SK-N-SH treated with all-trans-retinoic acid at 6 μM for 48 hours (cell line): ENCODE measurements at regions not wholly inside any gene's neighbourhood (a gene's known extent, or its start where the extent isn't known, plus 50 kb on each side); places are given as distances from the start of the nearest gene placed in this dataset.

Experiments used
- ATAC-seq: fragments of 200-7000 bp; cut with Tn5 transposase; 3 replicates; pipeline ENCODE4 v1.9.1; 2020; ENCODE audit warnings: mild to moderate bottlenecking, moderate library complexity
- ARNTL ChIP-seq: fragments of 450-650 bp; formaldehyde crosslinking; IDR thresholded peaks from 2 replicates; pipeline ENCODE4 v1.5.0; 2020; ENCODE audit warnings: low read depth, mild to moderate bottlenecking, moderate library complexity, borderline replicate concordance
- BACH2 ChIP-seq: fragments of 250-450 bp; sonication (Bioruptor Pico); IDR thresholded peaks from 2 replicates; pipeline ENCODE4 v1.9.0; 2021; ENCODE audit warnings: mild to moderate bottlenecking, borderline replicate concordance
- CSDC2 ChIP-seq: fragments of 250-450 bp; sonication (Bioruptor Pico); IDR thresholded peaks from 2 replicates; pipeline ENCODE4 v1.5.0; 2020; ENCODE audit warnings: mild to moderate bottlenecking, moderate library complexity
- ESRRG ChIP-seq: fragments of 250-450 bp; sonication (Bioruptor Pico); IDR thresholded peaks from 2 replicates; pipeline ENCODE4 v1.6.1; 2021; ENCODE audit warnings: mild to moderate bottlenecking
- GLIS3 ChIP-seq: fragments of 250-450 bp; sonication (Bioruptor Pico); IDR thresholded peaks from 2 replicates; pipeline ENCODE4 v1.5.0; 2020; ENCODE audit warnings: mild to moderate bottlenecking, moderate library complexity
- ISL1 ChIP-seq: fragments of 250-450 bp; sonication (Bioruptor Pico); IDR thresholded peaks from 2 replicates; pipeline ENCODE4 v2.1.2; 2022; ENCODE audit warnings: mild to moderate bottlenecking, moderate library complexity
- OSR1 ChIP-seq: fragments of 250-450 bp; sonication (Bioruptor Pico); IDR thresholded peaks from 2 replicates; pipeline ENCODE4 v1.8.0; 2022; ENCODE audit warnings: moderate library complexity, mild to moderate bottlenecking, inconsistent platforms
- PPARA ChIP-seq: fragments of 250-450 bp; sonication (Bioruptor Pico); IDR thresholded peaks from 2 replicates; pipeline ENCODE4 v1.5.0; 2020; ENCODE audit warnings: mild to moderate bottlenecking, borderline replicate concordance
- RARB ChIP-seq: fragments of 250-450 bp; sonication (Bioruptor Pico); IDR thresholded peaks from 2 replicates; pipeline ENCODE4 v1.8.0; 2021; ENCODE audit warnings: mild to moderate bottlenecking, moderate library complexity
- SNAI2 ChIP-seq: fragments of 250-450 bp; sonication (Bioruptor Pico); IDR thresholded peaks from 2 replicates; pipeline ENCODE4 v1.5.0; 2020; ENCODE audit warnings: mild to moderate bottlenecking, moderate library complexity
- TCF4 ChIP-seq: fragments of 250-450 bp; sonication (Bioruptor Pico); IDR thresholded peaks from 2 replicates; pipeline ENCODE4 v1.8.0; 2021; ENCODE audit warnings: mild to moderate bottlenecking, moderate library complexity, borderline replicate concordance
- TOX ChIP-seq: fragments of 250-450 bp; sonication (Bioruptor Pico); IDR thresholded peaks from 2 replicates; pipeline ENCODE4 v1.8.0; 2021; ENCODE audit warnings: mild to moderate bottlenecking, moderate library complexity, borderline replicate concordance
- ZC3H10 ChIP-seq: fragments of 250-450 bp; sonication (Bioruptor Pico); IDR thresholded peaks from 2 replicates; pipeline ENCODE4 v1.5.1; 2021; ENCODE audit warnings: mild to moderate bottlenecking, moderate library complexity
- ZFP3 ChIP-seq: fragments of 250-450 bp; sonication (Bioruptor Pico); IDR thresholded peaks from 2 replicates; pipeline ENCODE4 v1.5.0; 2020; ENCODE audit warnings: mild to moderate bottlenecking, moderate library complexity
- ZFP30 ChIP-seq: fragments of 450-650 bp; formaldehyde crosslinking; IDR thresholded peaks from 2 replicates; pipeline ENCODE4 v1.5.0; 2022; ENCODE audit warnings: mild to moderate bottlenecking, moderate library complexity
- ZNF565 ChIP-seq: fragments of 450-650 bp; formaldehyde crosslinking; conservative IDR thresholded peaks from 2 replicates; pipeline ENCODE4 v1.5.0; 2020; ENCODE audit warnings: low read depth, mild to moderate bottlenecking, moderate library complexity
- ZNF8 ChIP-seq: fragments of 450-650 bp; formaldehyde crosslinking; IDR thresholded peaks from 2 replicates; pipeline ENCODE4 v1.5.0; 2020; ENCODE audit warnings: mild to moderate bottlenecking, moderate library complexity
- TF ChIP-seq, protein P1 (sequence below): fragments of 250-450 bp; sonication (Bioruptor Pico); IDR thresholded peaks from 2 replicates; pipeline ENCODE4 v1.8.0; 2021; ENCODE audit warnings: low read depth, mild to moderate bottlenecking, moderate library complexity, borderline replicate concordance
- TF ChIP-seq, protein P2 (sequence below): fragments of 250-450 bp; sonication (Bioruptor Pico); IDR thresholded peaks from 2 replicates; pipeline ENCODE4 v1.5.1; 2021; ENCODE audit warnings: mild to moderate bottlenecking, moderate library complexity
- TF ChIP-seq, protein P3 (sequence below): fragments of 250-450 bp; sonication (Bioruptor Pico); IDR thresholded peaks from 2 replicates; pipeline ENCODE4 v1.8.0; 2020; ENCODE audit warnings: mild to moderate bottlenecking, moderate library complexity, borderline replicate concordance
- TF ChIP-seq, protein P4 (sequence below): fragments of 250-450 bp; sonication (Bioruptor Pico); IDR thresholded peaks from 2 replicates; pipeline ENCODE4 v1.5.1; 2020; ENCODE audit warnings: low read depth, mild to moderate bottlenecking, moderate library complexity
- TF ChIP-seq, protein P5 (sequence below): fragments of 250-450 bp; sonication (Bioruptor Pico); IDR thresholded peaks from 2 replicates; pipeline ENCODE4 v1.5.0; 2020; ENCODE audit warnings: mild to moderate bottlenecking, moderate library complexity

DNA sequence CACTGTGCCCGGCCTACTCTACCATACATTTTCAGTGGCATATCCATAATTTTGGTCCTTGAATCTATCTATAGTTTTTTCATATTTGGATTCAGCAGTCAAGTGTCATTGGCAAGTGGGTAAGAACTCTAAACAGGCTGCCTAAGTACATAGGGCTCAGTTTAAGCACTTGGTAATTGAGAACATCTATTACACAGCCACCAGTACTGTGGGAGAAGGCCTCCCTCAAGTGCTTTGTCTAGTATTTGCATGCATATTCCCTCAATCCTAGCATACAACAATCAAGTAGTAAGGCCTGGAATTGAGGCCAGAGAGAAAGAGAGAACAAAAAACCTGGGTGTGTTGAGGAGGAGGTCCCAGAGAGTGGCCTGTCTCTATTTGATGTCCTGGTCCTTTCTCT is 325.2 kb downstream of the USP25 start (continued):
- TF ChIP-seq, protein P1, sequence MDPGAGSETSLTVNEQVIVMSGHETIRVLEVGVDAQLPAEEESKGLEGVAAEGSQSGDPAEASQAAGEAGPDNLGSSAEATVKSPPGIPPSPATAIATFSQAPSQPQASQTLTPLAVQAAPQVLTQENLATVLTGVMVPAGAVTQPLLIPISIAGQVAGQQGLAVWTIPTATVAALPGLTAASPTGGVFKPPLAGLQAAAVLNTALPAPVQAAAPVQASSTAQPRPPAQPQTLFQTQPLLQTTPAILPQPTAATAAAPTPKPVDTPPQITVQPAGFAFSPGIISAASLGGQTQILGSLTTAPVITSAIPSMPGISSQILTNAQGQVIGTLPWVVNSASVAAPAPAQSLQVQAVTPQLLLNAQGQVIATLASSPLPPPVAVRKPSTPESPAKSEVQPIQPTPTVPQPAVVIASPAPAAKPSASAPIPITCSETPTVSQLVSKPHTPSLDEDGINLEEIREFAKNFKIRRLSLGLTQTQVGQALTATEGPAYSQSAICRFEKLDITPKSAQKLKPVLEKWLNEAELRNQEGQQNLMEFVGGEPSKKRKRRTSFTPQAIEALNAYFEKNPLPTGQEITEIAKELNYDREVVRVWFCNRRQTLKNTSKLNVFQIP (CRISPR knock-in tag) = no peak
- TF ChIP-seq ZFP3 (CRISPR knock-in tag) (no peak), ESRRG (CRISPR knock-in tag) (no peak), RARB (CRISPR knock-in tag) (no peak), CSDC2 (CRISPR knock-in tag) (no peak)

DNA sequence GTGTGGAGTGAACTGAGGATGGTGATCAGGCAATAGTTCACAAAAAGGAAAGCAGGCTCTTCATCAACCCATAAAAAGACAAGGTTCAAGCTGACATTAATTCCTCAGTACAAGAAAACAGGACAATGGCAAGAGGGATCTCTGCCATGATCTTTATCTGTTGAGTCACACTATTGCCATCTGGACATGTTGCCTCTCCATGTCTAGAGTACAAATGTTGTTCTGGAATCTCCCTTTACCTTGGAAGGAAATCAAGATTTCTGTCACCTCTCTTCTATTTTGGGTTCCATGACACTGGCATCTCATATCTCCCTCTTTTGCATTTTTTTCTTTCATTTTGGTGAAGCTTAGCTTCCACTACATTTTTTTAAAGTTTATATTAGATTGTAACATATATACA is 329.1 kb downstream of the USP25 start:
- ATAC-seq = no peak
- TF ChIP-seq ARNTL (CRISPR knock-in tag) (no peak), ESRRG (CRISPR knock-in tag) (no peak), ZC3H10 (CRISPR knock-in tag) (no peak)
- TF ChIP-seq, protein P2, sequence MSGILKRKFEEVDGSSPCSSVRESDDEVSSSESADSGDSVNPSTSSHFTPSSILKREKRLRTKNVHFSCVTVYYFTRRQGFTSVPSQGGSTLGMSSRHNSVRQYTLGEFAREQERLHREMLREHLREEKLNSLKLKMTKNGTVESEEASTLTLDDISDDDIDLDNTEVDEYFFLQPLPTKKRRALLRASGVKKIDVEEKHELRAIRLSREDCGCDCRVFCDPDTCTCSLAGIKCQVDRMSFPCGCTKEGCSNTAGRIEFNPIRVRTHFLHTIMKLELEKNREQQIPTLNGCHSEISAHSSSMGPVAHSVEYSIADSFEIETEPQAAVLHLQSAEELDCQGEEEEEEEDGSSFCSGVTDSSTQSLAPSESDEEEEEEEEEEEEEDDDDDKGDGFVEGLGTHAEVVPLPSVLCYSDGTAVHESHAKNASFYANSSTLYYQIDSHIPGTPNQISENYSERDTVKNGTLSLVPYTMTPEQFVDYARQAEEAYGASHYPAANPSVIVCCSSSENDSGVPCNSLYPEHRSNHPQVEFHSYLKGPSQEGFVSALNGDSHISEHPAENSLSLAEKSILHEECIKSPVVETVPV (CRISPR knock-in tag) = no peak
- TF ChIP-seq, protein P3, sequence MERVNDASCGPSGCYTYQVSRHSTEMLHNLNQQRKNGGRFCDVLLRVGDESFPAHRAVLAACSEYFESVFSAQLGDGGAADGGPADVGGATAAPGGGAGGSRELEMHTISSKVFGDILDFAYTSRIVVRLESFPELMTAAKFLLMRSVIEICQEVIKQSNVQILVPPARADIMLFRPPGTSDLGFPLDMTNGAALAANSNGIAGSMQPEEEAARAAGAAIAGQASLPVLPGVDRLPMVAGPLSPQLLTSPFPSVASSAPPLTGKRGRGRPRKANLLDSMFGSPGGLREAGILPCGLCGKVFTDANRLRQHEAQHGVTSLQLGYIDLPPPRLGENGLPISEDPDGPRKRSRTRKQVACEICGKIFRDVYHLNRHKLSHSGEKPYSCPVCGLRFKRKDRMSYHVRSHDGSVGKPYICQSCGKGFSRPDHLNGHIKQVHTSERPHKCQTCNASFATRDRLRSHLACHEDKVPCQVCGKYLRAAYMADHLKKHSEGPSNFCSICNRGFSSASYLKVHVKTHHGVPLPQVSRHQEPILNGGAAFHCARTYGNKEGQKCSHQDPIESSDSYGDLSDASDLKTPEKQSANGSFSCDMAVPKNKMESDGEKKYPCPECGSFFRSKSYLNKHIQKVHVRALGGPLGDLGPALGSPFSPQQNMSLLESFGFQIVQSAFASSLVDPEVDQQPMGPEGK (CRISPR knock-in tag) = no peak
- TF ChIP-seq, all 23 proteins: peak for 0

DNA sequence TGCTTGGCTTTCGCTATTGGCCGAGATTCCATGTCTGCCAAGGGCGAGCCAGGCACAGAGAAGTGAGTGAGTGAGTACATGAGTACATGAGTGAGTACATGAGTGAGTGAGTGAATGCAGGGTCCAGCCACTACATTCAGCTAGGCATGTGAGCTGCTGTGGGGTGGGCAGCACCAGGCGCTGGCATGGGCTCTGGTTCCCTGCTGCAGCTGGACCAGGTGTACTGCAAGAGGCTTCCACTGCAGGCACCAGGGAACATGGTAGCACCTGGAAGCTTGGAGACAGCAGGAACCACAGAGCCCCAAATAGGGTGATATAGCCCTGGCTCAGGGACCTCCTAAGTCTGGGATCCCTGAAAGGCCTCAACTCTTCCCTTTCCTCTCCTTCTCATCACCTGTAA is 330.2 kb downstream of the USP25 start:
- no peak for TF ChIP-seq ARNTL (CRISPR knock-in tag)
- TF ChIP-seq, protein P1 (CRISPR knock-in tag) = no peak
- TF ChIP-seq PPARA = no peak
- TF ChIP-seq SNAI2 (CRISPR knock-in tag) = no peak
- TF ChIP-seq, protein P4, sequence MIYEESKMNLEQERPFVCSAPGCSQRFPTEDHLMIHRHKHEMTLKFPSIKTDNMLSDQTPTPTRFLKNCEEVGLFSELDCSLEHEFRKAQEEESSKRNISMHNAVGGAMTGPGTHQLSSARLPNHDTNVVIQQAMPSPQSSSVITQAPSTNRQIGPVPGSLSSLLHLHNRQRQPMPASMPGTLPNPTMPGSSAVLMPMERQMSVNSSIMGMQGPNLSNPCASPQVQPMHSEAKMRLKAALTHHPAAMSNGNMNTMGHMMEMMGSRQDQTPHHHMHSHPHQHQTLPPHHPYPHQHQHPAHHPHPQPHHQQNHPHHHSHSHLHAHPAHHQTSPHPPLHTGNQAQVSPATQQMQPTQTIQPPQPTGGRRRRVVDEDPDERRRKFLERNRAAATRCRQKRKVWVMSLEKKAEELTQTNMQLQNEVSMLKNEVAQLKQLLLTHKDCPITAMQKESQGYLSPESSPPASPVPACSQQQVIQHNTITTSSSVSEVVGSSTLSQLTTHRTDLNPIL (CRISPR knock-in tag) = no peak
- TF ChIP-seq ZC3H10 (CRISPR knock-in tag) = no peak
- no peak for TF ChIP-seq RARB (CRISPR knock-in tag)
- TF ChIP-seq BACH2 = no peak
- TF ChIP-seq ZNF8 (CRISPR knock-in tag) = no peak
- TF ChIP-seq CSDC2 (CRISPR knock-in tag) = no peak
- TF ChIP-seq OSR1 (CRISPR knock-in tag) = no peak
- TF ChIP-seq ISL1 (CRISPR knock-in tag) = no peak
- TF ChIP-seq TOX (CRISPR knock-in tag) = no peak
- TF ChIP-seq TCF4 (CRISPR knock-in tag) = no peak
- TF ChIP-seq GLIS3 = no peak
- TF ChIP-seq ZFP30 (CRISPR knock-in tag) = no peak
- no peak for ATAC-seq

DNA sequence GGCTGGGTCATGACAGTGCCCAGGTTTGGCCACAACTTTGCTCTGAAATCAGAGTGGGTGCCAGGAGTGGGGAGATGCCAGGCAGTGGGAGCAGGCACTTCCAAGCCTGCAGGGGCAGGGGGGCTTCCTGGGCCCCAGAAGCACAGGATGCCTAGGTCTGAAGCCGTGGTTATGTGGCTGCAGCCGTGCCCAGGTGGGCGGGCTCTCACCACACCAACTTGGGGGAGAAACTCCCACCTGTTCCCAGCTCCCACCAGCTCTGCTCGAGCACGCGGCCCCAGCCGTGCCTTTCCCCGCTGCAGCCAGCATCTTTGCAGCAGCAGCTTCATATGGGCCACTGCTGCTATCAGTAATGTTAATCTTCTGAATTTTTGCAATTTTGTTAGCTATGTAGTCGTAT is 331.4 kb downstream of the USP25 start:
- no peak for ATAC-seq
- TF ChIP-seq ZFP3 (CRISPR knock-in tag) = no peak
- no peak for TF ChIP-seq ZNF565 (CRISPR knock-in tag)
- no peak for TF ChIP-seq TCF4 (CRISPR knock-in tag)
- no peak for TF ChIP-seq ARNTL (CRISPR knock-in tag)
- no peak for TF ChIP-seq BACH2
- no peak for TF ChIP-seq ISL1 (CRISPR knock-in tag)
- TF ChIP-seq, protein P5, sequence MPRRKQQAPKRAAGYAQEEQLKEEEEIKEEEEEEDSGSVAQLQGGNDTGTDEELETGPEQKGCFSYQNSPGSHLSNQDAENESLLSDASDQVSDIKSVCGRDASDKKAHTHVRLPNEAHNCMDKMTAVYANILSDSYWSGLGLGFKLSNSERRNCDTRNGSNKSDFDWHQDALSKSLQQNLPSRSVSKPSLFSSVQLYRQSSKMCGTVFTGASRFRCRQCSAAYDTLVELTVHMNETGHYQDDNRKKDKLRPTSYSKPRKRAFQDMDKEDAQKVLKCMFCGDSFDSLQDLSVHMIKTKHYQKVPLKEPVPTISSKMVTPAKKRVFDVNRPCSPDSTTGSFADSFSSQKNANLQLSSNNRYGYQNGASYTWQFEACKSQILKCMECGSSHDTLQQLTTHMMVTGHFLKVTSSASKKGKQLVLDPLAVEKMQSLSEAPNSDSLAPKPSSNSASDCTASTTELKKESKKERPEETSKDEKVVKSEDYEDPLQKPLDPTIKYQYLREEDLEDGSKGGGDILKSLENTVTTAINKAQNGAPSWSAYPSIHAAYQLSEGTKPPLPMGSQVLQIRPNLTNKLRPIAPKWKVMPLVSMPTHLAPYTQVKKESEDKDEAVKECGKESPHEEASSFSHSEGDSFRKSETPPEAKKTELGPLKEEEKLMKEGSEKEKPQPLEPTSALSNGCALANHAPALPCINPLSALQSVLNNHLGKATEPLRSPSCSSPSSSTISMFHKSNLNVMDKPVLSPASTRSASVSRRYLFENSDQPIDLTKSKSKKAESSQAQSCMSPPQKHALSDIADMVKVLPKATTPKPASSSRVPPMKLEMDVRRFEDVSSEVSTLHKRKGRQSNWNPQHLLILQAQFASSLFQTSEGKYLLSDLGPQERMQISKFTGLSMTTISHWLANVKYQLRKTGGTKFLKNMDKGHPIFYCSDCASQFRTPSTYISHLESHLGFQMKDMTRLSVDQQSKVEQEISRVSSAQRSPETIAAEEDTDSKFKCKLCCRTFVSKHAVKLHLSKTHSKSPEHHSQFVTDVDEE (CRISPR knock-in tag) = no peak
